ENCODE measurements at regions not wholly inside any gene's neighbourhood (a gene's known extent, or its start where the extent isn't known, plus 50 kb on each side); places are given as distances from the start of the nearest gene placed in this dataset.

DNA sequence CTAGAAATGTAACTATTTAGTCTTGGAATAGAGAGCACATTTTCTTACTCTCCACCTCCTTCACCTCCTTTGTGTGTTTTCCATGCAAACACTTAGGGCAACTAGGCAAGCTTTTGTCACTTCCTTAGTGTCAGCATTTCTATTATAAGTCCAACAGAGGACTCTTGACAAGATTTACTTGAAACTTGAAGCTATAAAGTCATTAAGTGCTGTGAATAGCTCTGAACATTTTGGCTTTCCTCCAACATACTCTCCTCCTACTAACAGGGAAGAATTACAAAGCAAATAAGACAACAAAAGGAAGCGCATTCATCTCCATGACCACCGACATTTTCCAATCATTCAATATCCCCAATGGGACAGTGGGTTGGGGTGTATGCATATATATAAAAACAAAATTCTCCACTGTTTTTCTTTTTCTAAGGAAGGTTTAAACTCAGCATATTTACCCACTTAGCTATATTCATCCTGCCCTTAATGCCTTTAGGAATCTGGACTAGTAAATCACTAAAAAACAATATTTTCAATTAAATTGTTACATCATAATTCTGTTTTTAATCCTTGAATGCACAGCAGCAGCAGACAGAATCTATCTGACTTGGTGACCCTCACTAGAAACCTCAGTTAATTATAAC, 264.6 kb downstream of the SNCA start:
- DNase-seq (ENCODE audit: extremely low spot score) = no peak
- ChIA-PET POLR2A (no interaction called here), CTCF (no interaction called here)
- TF ChIP-seq CTBP1 (IDR thresholded peaks at IDR 0.05; ENCODE audit: borderline replicate concordance) = 0 out of 2 replicates have a peak, but pooled peaks have one; percentile 15
- no peak for TF ChIP-seq SP1 (IDR thresholded peaks at IDR 0.05)
- TF ChIP-seq PKNOX1 (IDR thresholded peaks at IDR 0.05) = peak; percentile 6; the same call in 1 of the 2 replicates
- TF ChIP-seq ELF4 (IDR thresholded peaks at IDR 0.05) = no peak
- no peak for TF ChIP-seq FOXM1 (IDR thresholded peaks at IDR 0.05; ENCODE audit: borderline replicate concordance)

DNA sequence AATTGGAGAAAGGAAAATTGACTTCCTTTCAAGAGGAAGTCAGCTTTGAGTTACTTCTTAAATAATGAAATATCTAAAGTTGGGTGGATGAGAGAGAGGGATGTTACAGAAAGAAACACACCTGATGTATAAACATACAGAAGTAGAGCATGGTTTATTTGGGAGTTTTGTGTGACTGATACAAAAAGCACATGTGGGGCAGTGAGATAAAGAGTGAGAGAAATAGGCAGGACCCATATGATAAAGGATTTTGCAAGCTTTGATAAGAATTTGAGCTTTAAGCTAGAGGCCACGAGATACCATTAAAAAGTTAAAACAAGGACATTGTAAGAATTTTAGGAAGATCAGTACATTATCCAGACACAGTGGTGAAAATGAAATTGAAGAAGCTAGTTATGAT, 263.3 kb upstream of the GPRIN3 start:
- TF ChIP-seq L3MBTL2 (conservative IDR thresholded peaks at IDR 0.05) (no peak), ELF4 (IDR thresholded peaks at IDR 0.05) (no peak), FOXA1 (IDR thresholded peaks at IDR 0.05) (no peak), NFRKB (IDR thresholded peaks at IDR 0.05) (no peak), SUZ12 (IDR thresholded peaks at IDR 0.05) (no peak), FOXM1 (IDR thresholded peaks at IDR 0.05; ENCODE audit: borderline replicate concordance) (no peak), ZNF384 (IDR thresholded peaks at IDR 0.05) (no peak), ARNT (IDR thresholded peaks at IDR 0.05) (no peak), PKNOX1 (IDR thresholded peaks at IDR 0.05) (no peak), CTBP1 (IDR thresholded peaks at IDR 0.05; ENCODE audit: borderline replicate concordance) (no peak), SP1 (IDR thresholded peaks at IDR 0.05) (no peak)
- POLR2A ChIA-PET = no interaction called here
- DNase-seq (ENCODE audit: extremely low spot score) = no peak
- CTCF ChIA-PET = no interaction called here

GRCh38 chr4:89567936-89568335, 260.3 kb upstream of the GPRIN3 start:
- ChIA-PET CTCF (interaction anchor here (0.6 kb wide), 1 partner anchor 102 kb away, joined by 6 read pairs; no protein-coding TSS in a partner anchor), POLR2A (no interaction called here)
- TF ChIP-seq HDGF (IDR thresholded peaks at IDR 0.05; ENCODE audit: borderline replicate concordance) (no peak), FOXK2 (IDR thresholded peaks at IDR 0.05) (no peak), LEF1 (IDR thresholded peaks at IDR 0.05; ENCODE audit: borderline replicate concordance) (no peak)
- DNase-seq (ENCODE audit: extremely low spot score) = no peak

DNA sequence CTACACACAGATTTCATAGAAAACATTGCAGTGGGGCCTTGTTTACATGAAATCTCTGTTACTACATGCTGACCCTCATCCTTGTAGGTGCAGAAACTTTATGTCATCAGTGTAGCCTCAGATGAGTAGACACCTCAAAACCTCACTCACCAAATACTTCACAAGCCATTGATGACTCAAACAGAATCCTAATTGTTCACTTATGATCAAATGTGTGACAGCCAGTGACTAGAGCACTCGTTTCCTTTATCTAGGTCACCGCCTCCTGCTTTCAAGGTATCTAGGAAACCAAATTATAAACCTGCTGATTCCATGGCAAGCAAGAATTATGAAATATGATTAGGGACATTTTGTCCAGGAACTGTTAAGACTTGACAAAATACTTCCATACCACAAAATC, 255.8 kb upstream of the GPRIN3 start:
- no peak for DNase-seq (ENCODE audit: extremely low spot score)
- POLR2A ChIA-PET = no interaction called here
- no peak for TF ChIP-seq BHLHE40 (IDR thresholded peaks at IDR 0.05; ENCODE audit: borderline replicate concordance)
- TF ChIP-seq L3MBTL2 (conservative IDR thresholded peaks at IDR 0.05) = no peak
- TF ChIP-seq FOXM1 (IDR thresholded peaks at IDR 0.05; ENCODE audit: borderline replicate concordance) = no peak
- TF ChIP-seq PKNOX1 (IDR thresholded peaks at IDR 0.05) = no peak
- no peak for TF ChIP-seq ELF4 (IDR thresholded peaks at IDR 0.05)
- CTCF ChIA-PET = no interaction called here

- no peak for DNase-seq (ENCODE audit: extremely low spot score)
- TF ChIP-seq SUZ12 (IDR thresholded peaks at IDR 0.05) = no peak
- CTCF ChIA-PET = interaction anchor here (1.0 kb wide), 1 partner anchor 10 kb away, joined by 3 read pairs; no protein-coding TSS in a partner anchor
- POLR2A ChIA-PET = no interaction called here
These were observed 255.1 kb upstream of the GPRIN3 start for GRCh38 chr4:89562746-89563145.

DNA sequence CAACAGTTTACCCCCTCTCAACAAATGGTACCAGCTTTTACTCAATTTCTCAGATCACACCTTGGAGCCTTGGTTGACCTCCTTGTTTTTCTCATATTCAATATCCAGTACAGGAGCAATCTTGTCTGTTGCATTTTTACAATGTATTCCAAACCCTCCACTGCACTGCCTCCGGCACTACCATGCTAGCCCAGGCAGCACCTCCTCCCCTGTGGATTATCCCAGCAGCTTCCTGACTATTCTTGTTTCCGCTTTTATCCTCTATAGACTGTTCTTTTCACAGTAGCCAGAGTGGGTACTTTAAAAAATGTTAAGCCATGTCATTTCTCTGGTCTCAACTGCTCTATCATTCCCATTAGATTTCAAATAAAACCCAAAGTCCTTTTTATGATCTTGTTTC, 253.4 kb upstream of the GPRIN3 start:
- ChIA-PET POLR2A (no interaction called here), CTCF (no interaction called here)
- TF ChIP-seq FOXM1 (IDR thresholded peaks at IDR 0.05; ENCODE audit: borderline replicate concordance) = no peak
- no peak for TF ChIP-seq FOXK2 (IDR thresholded peaks at IDR 0.05)
- no peak for TF ChIP-seq L3MBTL2 (conservative IDR thresholded peaks at IDR 0.05)
- no peak for TF ChIP-seq LEF1 (IDR thresholded peaks at IDR 0.05; ENCODE audit: borderline replicate concordance)
- TF ChIP-seq FOXA1 (IDR thresholded peaks at IDR 0.05) = no peak
- no peak for TF ChIP-seq SP1 (IDR thresholded peaks at IDR 0.05)
- no peak for TF ChIP-seq HDGF (IDR thresholded peaks at IDR 0.05; ENCODE audit: borderline replicate concordance)
- TF ChIP-seq SUZ12 (IDR thresholded peaks at IDR 0.05) = no peak
- TF ChIP-seq NFRKB (IDR thresholded peaks at IDR 0.05) = no peak
- TF ChIP-seq PKNOX1 (IDR thresholded peaks at IDR 0.05) = no peak
- TF ChIP-seq CTBP1 (IDR thresholded peaks at IDR 0.05; ENCODE audit: borderline replicate concordance) = no peak
- TF ChIP-seq TARDBP (IDR thresholded peaks at IDR 0.05) = no peak
- no peak for TF ChIP-seq ZNF384 (IDR thresholded peaks at IDR 0.05)
- TF ChIP-seq ELF4 (IDR thresholded peaks at IDR 0.05) = no peak
- no peak for TF ChIP-seq ARNT (IDR thresholded peaks at IDR 0.05)
- no peak for TF ChIP-seq BHLHE40 (IDR thresholded peaks at IDR 0.05; ENCODE audit: borderline replicate concordance)
- DNase-seq (ENCODE audit: extremely low spot score) = no peak

GRCh38 chr4:89558147-89558546, 250.5 kb upstream of the GPRIN3 start:
- CTCF ChIA-PET = no interaction called here
- POLR2A ChIA-PET = no interaction called here
- DNase-seq (ENCODE audit: extremely low spot score) = no peak
- TF ChIP-seq ARNT (IDR thresholded peaks at IDR 0.05) (no peak), ELF4 (IDR thresholded peaks at IDR 0.05) (no peak), SP1 (IDR thresholded peaks at IDR 0.05) (no peak), CTBP1 (IDR thresholded peaks at IDR 0.05; ENCODE audit: borderline replicate concordance) (no peak), SUZ12 (IDR thresholded peaks at IDR 0.05) (no peak), ZNF384 (IDR thresholded peaks at IDR 0.05) (no peak), LEF1 (IDR thresholded peaks at IDR 0.05; ENCODE audit: borderline replicate concordance) (no peak), BHLHE40 (IDR thresholded peaks at IDR 0.05; ENCODE audit: borderline replicate concordance) (no peak)
